ENCODE measurements at regions not wholly inside any gene's neighbourhood (a gene's known extent, or its start where the extent isn't known, plus 50 kb on each side); places are given as distances from the start of the nearest gene placed in this dataset.
"Not testable (repeated sequence)": the region's sequence is repeated elsewhere in the genome, so short reads cannot be mapped to it uniquely, and the experiment has no call there.

GRCh38 chr14:89516173-89516572 lies 99.1 kb upstream of the FOXN3 start:
- no peaks in the 10 kb centered on the region for H3K27me3 Mint-ChIP-seq (ENCODE audit: low read depth)
- peaks cover 14% of the 10 kb centered on the region for H3K36me3 Mint-ChIP-seq (ENCODE audit: low read depth)
- DNase-seq: no peak
- intact Hi-C loops (cut with micrococcal nuclease): no loop called here
- CTCF ChIA-PET: interaction anchor here (0.7 kb wide), 1 partner anchor 130 kb away, joined by 4 read pairs; no protein-coding TSS in a partner anchor
- peaks cover 2% of the 10 kb centered on the region for H3K9me3 Mint-ChIP-seq
- no peak overlapping the region for H3K27ac Mint-ChIP-seq
- no peak overlapping the region for H3K4me3 Mint-ChIP-seq
- peaks cover 58% of the 10 kb centered on the region for H3K4me1 Mint-ChIP-seq (ENCODE audit: low read depth)

- no peak overlapping the region for H3K27ac Mint-ChIP-seq
- intact Hi-C loops (cut with micrococcal nuclease): loop anchor here (5.0 kb wide), 2 partner anchors 238 to 253 kb away; no protein-coding TSS in a partner anchor
- peaks cover 11% of the 10 kb centered on the region for H3K36me3 Mint-ChIP-seq (ENCODE audit: low read depth)
- CTCF ChIA-PET: no interaction called here
- no peak for DNase-seq
- H3K27me3 Mint-ChIP-seq (ENCODE audit: low read depth): no peaks in the 10 kb centered on the region
- peaks cover 68% of the 10 kb centered on the region for H3K4me1 Mint-ChIP-seq (ENCODE audit: low read depth)
- H3K4me3 Mint-ChIP-seq: no peak overlapping the region
- no peaks in the 10 kb centered on the region for H3K9me3 Mint-ChIP-seq
Measured at GRCh38 chr14:89514601-89515000, 97.6 kb upstream of the FOXN3 start.

- intact Hi-C loops (cut with micrococcal nuclease): loop anchor here (1.0 to 5.0 kb wide), 11 partner anchors 14 to 446 kb away; partner anchors contain the start of gene FOXN3
Measured at GRCh38 chr14:89509891-89510290, 92.9 kb upstream of the FOXN3 start.

GRCh38 chr14:89508863-89509262 lies 91.8 kb upstream of the FOXN3 start:
- H3K9me3 Mint-ChIP-seq: no peaks in the 10 kb centered on the region
- no peaks in the 10 kb centered on the region for H3K27me3 Mint-ChIP-seq (ENCODE audit: low read depth)
- H3K36me3 Mint-ChIP-seq (ENCODE audit: low read depth): peaks cover 7% of the 10 kb centered on the region
- CTCF ChIA-PET: no interaction called here
- H3K4me3 Mint-ChIP-seq: no peak overlapping the region
- peak overlapping the region; percentile 34 for H3K27ac Mint-ChIP-seq
- H3K4me1 Mint-ChIP-seq (ENCODE audit: low read depth): peaks cover 73% of the 10 kb centered on the region
- intact Hi-C loops (cut with micrococcal nuclease): no loop called here
- no peak for DNase-seq

More at GRCh38 chr14:89509891-89510290, 92.9 kb upstream of the FOXN3 start:
- Mint-ChIP-seq H3K27ac (peak overlapping the region; percentile 93), H3K27me3 (ENCODE audit: low read depth) (no peaks in the 10 kb centered on the region), H3K4me3 (peak overlapping the region; percentile 79), H3K36me3 (ENCODE audit: low read depth) (peaks cover 8% of the 10 kb centered on the region), H3K9me3 (no peaks in the 10 kb centered on the region), H3K4me1 (ENCODE audit: low read depth) (peaks cover 70% of the 10 kb centered on the region)
- CTCF ChIA-PET: interaction anchor here (0.9 to 1.4 kb wide), 4 partner anchors 9 to 83 kb away, joined by 3 to 4 read pairs (median 3); no protein-coding TSS in a partner anchor
- DNase-seq: no peak

- peak overlapping the region; percentile 56 for H3K27ac Mint-ChIP-seq
- CTCF ChIA-PET: interaction anchor here (0.5 kb wide), 1 partner anchor 98 kb away, joined by 3 read pairs; no protein-coding TSS in a partner anchor
- peaks cover 77% of the 10 kb centered on the region for H3K4me1 Mint-ChIP-seq (ENCODE audit: low read depth)
- intact Hi-C loops (cut with micrococcal nuclease): no loop called here
- H3K4me3 Mint-ChIP-seq: no peak overlapping the region
- H3K9me3 Mint-ChIP-seq: no peaks in the 10 kb centered on the region
- DNase-seq: no peak
- H3K36me3 Mint-ChIP-seq (ENCODE audit: low read depth): peaks cover 5% of the 10 kb centered on the region
- no peaks in the 10 kb centered on the region for H3K27me3 Mint-ChIP-seq (ENCODE audit: low read depth)
Measured at GRCh38 chr14:89507926-89508460, 91.0 kb upstream of the FOXN3 start.

- Mint-ChIP-seq H3K27me3 (ENCODE audit: low read depth) (no peaks in the 10 kb centered on the region), H3K9me3 (no peaks in the 10 kb centered on the region), H3K4me3 (no peak overlapping the region), H3K4me1 (ENCODE audit: low read depth) (peaks cover 76% of the 10 kb centered on the region), H3K36me3 (ENCODE audit: low read depth) (peaks cover 4% of the 10 kb centered on the region), H3K27ac (peak overlapping the region; percentile 56)
- CTCF ChIA-PET: interaction anchor here (0.5 kb wide), 1 partner anchor 99 kb away, joined by 3 read pairs; no protein-coding TSS in a partner anchor
- DNase-seq: no peak
- intact Hi-C loops (cut with micrococcal nuclease): no loop called here
Measured at GRCh38 chr14:89507521-89507920, 90.5 kb upstream of the FOXN3 start.

GRCh38 chr14:89506891-89507452 lies 89.9 kb upstream of the FOXN3 start:
- DNase-seq, H3K4me3 Mint-ChIP-seq: not testable (repeated sequence)
- CTCF ChIA-PET: interaction anchor here (0.5 kb wide), 1 partner anchor 99 kb away, joined by 3 read pairs; no protein-coding TSS in a partner anchor

GRCh38 chr14:89504602-89505313 lies 87.7 kb upstream of the FOXN3 start:
- Mint-ChIP-seq H3K27me3 (ENCODE audit: low read depth) (no peaks in the 10 kb centered on the region), H3K4me1 (ENCODE audit: low read depth) (peaks cover 50% of the 10 kb centered on the region), H3K4me3 (no peak overlapping the region), H3K9me3 (no peaks in the 10 kb centered on the region), H3K27ac (peak overlapping the region; percentile 6), H3K36me3 (ENCODE audit: low read depth) (peaks cover 2% of the 10 kb centered on the region)
- intact Hi-C loops (cut with micrococcal nuclease): no loop called here
- CTCF ChIA-PET: interaction anchor here (0.8 kb wide), 1 partner anchor 21 kb away, joined by 3 read pairs; no protein-coding TSS in a partner anchor
- DNase-seq: peak; percentile 46

More at GRCh38 chr14:89506891-89507452, 89.9 kb upstream of the FOXN3 start:
- H3K36me3 Mint-ChIP-seq (ENCODE audit: low read depth); H3K27ac Mint-ChIP-seq; H3K9me3 Mint-ChIP-seq; H3K27me3 Mint-ChIP-seq (ENCODE audit: low read depth); intact Hi-C loops (cut with micrococcal nuclease): not testable (repeated sequence)
- H3K4me1 Mint-ChIP-seq (ENCODE audit: low read depth): peaks cover 71% of the 10 kb centered on the region

GRCh38 chr14:89504091-89504490 lies 87.1 kb upstream of the FOXN3 start:
- no peak for DNase-seq
- CTCF ChIA-PET: interaction anchor here (0.8 kb wide), 1 partner anchor 22 kb away, joined by 3 read pairs; no protein-coding TSS in a partner anchor
- Mint-ChIP-seq H3K4me3 (no peak overlapping the region), H3K27ac (no peak overlapping the region), H3K36me3 (ENCODE audit: low read depth) (peaks cover 2% of the 10 kb centered on the region), H3K4me1 (ENCODE audit: low read depth) (peaks cover 45% of the 10 kb centered on the region), H3K9me3 (no peaks in the 10 kb centered on the region), H3K27me3 (ENCODE audit: low read depth) (no peaks in the 10 kb centered on the region)
- intact Hi-C loops (cut with micrococcal nuclease): no loop called here

GRCh38 chr14:89503431-89503996 lies 86.5 kb upstream of the FOXN3 start:
- H3K9me3 Mint-ChIP-seq: no peaks in the 10 kb centered on the region
- H3K36me3 Mint-ChIP-seq (ENCODE audit: low read depth): peaks cover 2% of the 10 kb centered on the region
- H3K27me3 Mint-ChIP-seq (ENCODE audit: low read depth): no peaks in the 10 kb centered on the region
- DNase-seq: no peak
- CTCF ChIA-PET: interaction anchor here (0.8 kb wide), 1 partner anchor 22 kb away, joined by 3 read pairs; no protein-coding TSS in a partner anchor
- intact Hi-C loops (cut with micrococcal nuclease): no loop called here
- peaks cover 39% of the 10 kb centered on the region for H3K4me1 Mint-ChIP-seq (ENCODE audit: low read depth)
- no peak overlapping the region for H3K4me3 Mint-ChIP-seq
- no peak overlapping the region for H3K27ac Mint-ChIP-seq

- Mint-ChIP-seq H3K27me3 (ENCODE audit: low read depth) (no peaks in the 10 kb centered on the region), H3K27ac (no peak overlapping the region), H3K4me3 (no peak overlapping the region), H3K4me1 (ENCODE audit: low read depth) (peaks cover 37% of the 10 kb centered on the region), H3K36me3 (ENCODE audit: low read depth) (peaks cover 2% of the 10 kb centered on the region), H3K9me3 (no peaks in the 10 kb centered on the region)
- CTCF ChIA-PET: no interaction called here
- no peak for DNase-seq
- intact Hi-C loops (cut with micrococcal nuclease): no loop called here
Measured at GRCh38 chr14:89502966-89503365, 85.9 kb upstream of the FOXN3 start.

- peaks cover 4% of the 10 kb centered on the region for H3K36me3 Mint-ChIP-seq (ENCODE audit: low read depth)
Measured at GRCh38 chr14:89501381-89501780, 84.3 kb upstream of the FOXN3 start.

More at GRCh38 chr14:89501381-89501780, 84.3 kb upstream of the FOXN3 start:
- intact Hi-C loops (cut with micrococcal nuclease): no loop called here
- CTCF ChIA-PET: no interaction called here
- Mint-ChIP-seq H3K27ac (no peak overlapping the region), H3K4me3 (no peak overlapping the region), H3K27me3 (ENCODE audit: low read depth) (no peaks in the 10 kb centered on the region), H3K4me1 (ENCODE audit: low read depth) (peaks cover 28% of the 10 kb centered on the region), H3K9me3 (no peaks in the 10 kb centered on the region)
- no peak for DNase-seq
